ENCODE measurements at regions not wholly inside any gene's neighbourhood (a gene's known extent, or its start where the extent isn't known, plus 50 kb on each side); places are given as distances from the start of the nearest gene placed in this dataset.

- TF ChIP-seq CTCF (conservative IDR thresholded peaks at IDR 0.05; ENCODE audit: low read length), result no peak
- no peak for TF ChIP-seq EZH2phosphoT487 (IDR thresholded peaks at IDR 0.05; ENCODE audit: borderline replicate concordance)
Observed at GRCh38 chr3:135581806-135582205, 383.7 kb upstream of the PPP2R3A start.

Data from Loucy (cell line).